Tibial nerve (tissue), 4 donors: ENCODE measurements at regions not wholly inside any gene's neighbourhood (a gene's known extent, or its start where the extent isn't known, plus 50 kb on each side); places are given as distances from the start of the nearest gene placed in this dataset.

Source experiments
- EP300 ChIP-seq, 2 donors: sonication (generic); formaldehyde crosslinking; IDR thresholded peaks; one replicate each; pipeline ENCODE4 v1.6.1; 2017; ENCODE audit warnings: antibody characterized with exemption in 2 of 2, mild to moderate bottlenecking in 1 of 2
- TF ChIP-seq, protein P1 (sequence below), 5 experiments: fragments of 200-600 bp in 3 of 5; fragments of 450-650 bp in 2 of 5; sonication (generic) in 3 of 5; IDR thresholded peaks; one replicate each; pipeline ENCODE4 v1.5.1; 2016 to 2019; ENCODE audit warnings: antibody characterized with exemption in 5 of 5, mild to moderate bottlenecking in 3 of 5, moderate library complexity in 2 of 5

DNA sequence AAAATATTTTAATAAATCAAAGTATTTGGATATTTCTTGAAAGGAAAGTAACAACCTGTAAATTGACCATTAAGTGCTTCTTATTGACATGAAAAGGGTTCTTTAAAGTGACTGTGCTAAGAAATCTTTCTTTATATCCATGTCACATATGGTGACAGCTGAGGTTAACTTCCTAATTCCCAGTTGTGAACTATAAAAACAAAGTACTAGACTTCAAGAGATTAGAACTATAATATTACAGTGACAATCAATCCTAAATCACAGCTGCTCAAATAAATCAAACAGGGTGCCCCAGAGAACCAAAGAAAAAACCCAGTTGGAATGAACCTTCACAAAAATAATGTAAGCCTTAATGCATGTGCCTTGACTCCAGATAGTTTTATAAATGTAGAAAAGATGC, 332.6 kb upstream of the PDE4D start:
- TF ChIP-seq, protein P1, sequence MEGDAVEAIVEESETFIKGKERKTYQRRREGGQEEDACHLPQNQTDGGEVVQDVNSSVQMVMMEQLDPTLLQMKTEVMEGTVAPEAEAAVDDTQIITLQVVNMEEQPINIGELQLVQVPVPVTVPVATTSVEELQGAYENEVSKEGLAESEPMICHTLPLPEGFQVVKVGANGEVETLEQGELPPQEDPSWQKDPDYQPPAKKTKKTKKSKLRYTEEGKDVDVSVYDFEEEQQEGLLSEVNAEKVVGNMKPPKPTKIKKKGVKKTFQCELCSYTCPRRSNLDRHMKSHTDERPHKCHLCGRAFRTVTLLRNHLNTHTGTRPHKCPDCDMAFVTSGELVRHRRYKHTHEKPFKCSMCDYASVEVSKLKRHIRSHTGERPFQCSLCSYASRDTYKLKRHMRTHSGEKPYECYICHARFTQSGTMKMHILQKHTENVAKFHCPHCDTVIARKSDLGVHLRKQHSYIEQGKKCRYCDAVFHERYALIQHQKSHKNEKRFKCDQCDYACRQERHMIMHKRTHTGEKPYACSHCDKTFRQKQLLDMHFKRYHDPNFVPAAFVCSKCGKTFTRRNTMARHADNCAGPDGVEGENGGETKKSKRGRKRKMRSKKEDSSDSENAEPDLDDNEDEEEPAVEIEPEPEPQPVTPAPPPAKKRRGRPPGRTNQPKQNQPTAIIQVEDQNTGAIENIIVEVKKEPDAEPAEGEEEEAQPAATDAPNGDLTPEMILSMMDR (IDR thresholded peaks at IDR 0.05) = no peak
- no peak for TF ChIP-seq EP300 (IDR thresholded peaks at IDR 0.05)
